CD14-positive monocyte (primary cell): ENCODE measurements at regions not wholly inside any gene's neighbourhood (a gene's known extent, or its start where the extent isn't known, plus 50 kb on each side); places are given as distances from the start of the nearest gene placed in this dataset.

Source experiments
- DNase-seq, 3 donors: peaks; one replicate each; pipeline ENCODE4 v3.0.0-alpha.2; 2011 to 2022
- H2AFZ ChIP-seq: 2 replicates; pipeline ENCODE4 v1.6.0; 2012; ENCODE audit warnings: mild to moderate bottlenecking, low read depth, low read length, inconsistent platforms; ENCODE audit not compliant: insufficient read depth, poor library complexity, severe bottlenecking
- H3K27ac ChIP-seq, 2 donors: 1 replicate in 1 of 2; 2 replicates in 1 of 2; pipeline ENCODE4 v1.5.1; 2012 to 2013; ENCODE audit warnings: low read length in 2 of 2, control low read depth in 1 of 2, inconsistent platforms in 1 of 2, low read depth in 1 of 2, mild to moderate bottlenecking in 1 of 2
- H3K27me3 ChIP-seq, 2 donors: one replicate each; pipeline versions ENCODE4 v1.6.0 to v1.6.1; 2011 to 2013; ENCODE audit warnings: low read length in 2 of 2; ENCODE audit not compliant: control insufficient read depth in 2 of 2, insufficient read depth in 2 of 2
- H3K36me3 ChIP-seq, 2 donors: replicated peaks in 1 of 2; 1 replicate in 1 of 2; 2 replicates in 1 of 2; pipeline versions ENCODE4 v1.5.1 to v1.6.1; 2012 to 2013; ENCODE audit warnings: low read length in 2 of 2, control low read depth in 1 of 2, inconsistent platforms in 1 of 2, mild to moderate bottlenecking in 1 of 2; ENCODE audit not compliant: insufficient read depth in 2 of 2, control insufficient read depth in 1 of 2
- H3K4me1 ChIP-seq, 2 donors: 1 replicate in 1 of 2; 2 replicates in 1 of 2; pipeline versions ENCODE4 v1.5.1 to v1.6.1; 2012 to 2013; ENCODE audit warnings: low read length in 2 of 2, control low read depth in 1 of 2, inconsistent platforms in 1 of 2, mild to moderate bottlenecking in 1 of 2, moderate library complexity in 1 of 2; ENCODE audit not compliant: insufficient read depth in 2 of 2, control insufficient read depth in 1 of 2
- H3K4me2 ChIP-seq: replicated peaks from 2 replicates; pipeline ENCODE3; 2012; ENCODE audit warnings: low read length, moderate library complexity, mild to moderate bottlenecking; ENCODE audit not compliant: poor library complexity, severe bottlenecking; ENCODE audit errors: extremely low read depth
- H3K4me3 ChIP-seq, 3 experiments: fragments of 200-600 bp in 1 of 3; sonication (generic) in 1 of 3; replicated peaks in 1 of 3; 1 replicate in 2 of 3; 2 replicates in 1 of 3; pipeline ENCODE4 v1.5.1; 2011 to 2013; ENCODE audit warnings: low read length in 3 of 3, mild to moderate bottlenecking in 3 of 3, control low read depth in 2 of 3, low read depth in 2 of 3, inconsistent platforms in 1 of 3, moderate library complexity in 1 of 3
- H3K79me2 ChIP-seq: 2 replicates; pipeline ENCODE4 v1.6.0; 2012; ENCODE audit warnings: mild to moderate bottlenecking, control low read depth, inconsistent platforms, low read length, moderate library complexity; ENCODE audit not compliant: insufficient read depth
- H3K9ac ChIP-seq: 2 replicates; pipeline ENCODE4 v1.6.0; 2017; ENCODE audit warnings: low read length, mild to moderate bottlenecking; ENCODE audit not compliant: insufficient read depth, poor library complexity, severe bottlenecking
- H3K9me3 ChIP-seq, 2 donors: replicated peaks in 1 of 2; 1 replicate in 1 of 2; 2 replicates in 1 of 2; pipeline versions ENCODE4 v1.5.1 to v1.6.1; 2012 to 2013; ENCODE audit warnings: low read length in 2 of 2, control low read depth in 1 of 2; ENCODE audit not compliant: control insufficient read depth in 1 of 2, insufficient read depth in 1 of 2
- H4K20me1 ChIP-seq: 2 replicates; pipeline ENCODE4 v1.6.0; 2012; ENCODE audit warnings: mild to moderate bottlenecking, low read length, control low read depth, moderate library complexity; ENCODE audit not compliant: insufficient read depth
- H3K27ac Mint-ChIP-seq, 7 donors: one replicate each; pipeline ENCODE4 v1.8.0; 2020; ENCODE audit warnings: mild to moderate bottlenecking in 7 of 7, mixed read lengths in 7 of 7, moderate library complexity in 6 of 7, inconsistent platforms in 2 of 7
- H3K27me3 Mint-ChIP-seq, 3 donors: one replicate each; pipeline ENCODE4 v1.8.0; 2021 to 2022; ENCODE audit warnings: low read depth in 3 of 3, mild to moderate bottlenecking in 3 of 3, mixed read lengths in 3 of 3, moderate library complexity in 3 of 3, inconsistent platforms in 1 of 3
- H3K36me3 Mint-ChIP-seq, 2 donors: one replicate each; pipeline ENCODE4 v1.8.0; 2020; ENCODE audit warnings: mixed read lengths in 2 of 2, inconsistent platforms in 1 of 2, mild to moderate bottlenecking in 1 of 2
- H3K4me1 Mint-ChIP-seq: one replicate; pipeline ENCODE4 v1.8.0; 2020; ENCODE audit warnings: mild to moderate bottlenecking, mixed read lengths
- H3K4me3 Mint-ChIP-seq, 2 donors: one replicate each; pipeline ENCODE4 v1.8.0; 2020; ENCODE audit warnings: mild to moderate bottlenecking in 2 of 2, mixed read lengths in 2 of 2, moderate library complexity in 1 of 2
- H3K9me3 Mint-ChIP-seq, 7 donors: one replicate each; pipeline ENCODE4 v1.8.0; 2020 to 2022; ENCODE audit warnings: mixed read lengths in 7 of 7, mild to moderate bottlenecking in 6 of 7, moderate library complexity in 6 of 7, inconsistent platforms in 2 of 7
- WGBS: methylation state at CpG from one replicate; pipeline ENCODE4 v1.1.5; 2013; ENCODE audit warnings: missing lambda C conversion rate; ENCODE audit not compliant: insufficient coverage; 5-methylcytosine and 5-hydroxymethylcytosine counted together
- intact Hi-C, 2 donors: fragments of 100-400 bp; cut with micrococcal nuclease; formaldehyde crosslinking; loops; one replicate each; pipeline versions ENCODE4 v1.15.0 to v1.15.1; 2023
- TF ChIP-seq, protein P1 (sequence below): fragments of 200-600 bp; IDR thresholded peaks from one replicate; pipeline ENCODE4 v1.8.0; 2022; ENCODE audit warnings: antibody characterized with exemption, mild to moderate bottlenecking

DNA sequence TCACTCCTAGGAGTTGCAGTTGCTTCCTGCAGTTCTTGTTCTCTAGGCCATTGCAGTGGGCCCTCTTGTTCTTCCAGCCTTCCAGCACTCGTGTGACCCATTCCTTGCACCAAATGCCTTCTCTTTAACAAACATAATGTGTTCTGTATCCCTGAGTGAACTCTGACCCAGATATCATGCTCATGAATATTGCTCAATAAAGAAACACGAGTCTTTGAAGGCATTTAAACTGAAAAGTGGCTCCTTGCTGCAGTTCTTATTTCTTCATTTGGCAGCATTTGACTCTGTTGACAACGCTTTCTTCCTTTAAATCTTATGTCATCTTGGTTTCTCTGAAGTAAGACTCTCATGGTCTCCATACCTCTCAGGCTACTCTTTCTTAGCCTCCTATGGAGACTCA is 100.7 kb upstream of the PDE4B start:
- no peak overlapping the region for H3K4me3 ChIP-seq
- H3K4me1 Mint-ChIP-seq, result peaks cover 3% of the 10 kb centered on the region
- no peaks in the 10 kb centered on the region for H3K79me2 ChIP-seq
- peak overlapping the region; percentile 8 for H2AFZ ChIP-seq
- no peak overlapping the region for H3K27ac Mint-ChIP-seq
- intact Hi-C loops, result no loop called here
- no peaks in the 10 kb centered on the region for H3K27me3 Mint-ChIP-seq
- no peaks in the 10 kb centered on the region for H3K9me3 ChIP-seq
- WGBS, result 21% methylated on average over 3 of the region's 3 CpGs
- H3K4me1 ChIP-seq, result peaks cover 22 to 24% of the 10 kb centered on the region in 2 donors
- H3K27ac ChIP-seq, result peak overlapping the region in 1 of 2 donors; percentile 17
- no peaks in the 10 kb centered on the region for H3K36me3 Mint-ChIP-seq
- H3K4me2 ChIP-seq, result no peak overlapping the region
- no peak for DNase-seq
- no peaks in the 10 kb centered on the region for H4K20me1 ChIP-seq
- TF ChIP-seq, protein P1, sequence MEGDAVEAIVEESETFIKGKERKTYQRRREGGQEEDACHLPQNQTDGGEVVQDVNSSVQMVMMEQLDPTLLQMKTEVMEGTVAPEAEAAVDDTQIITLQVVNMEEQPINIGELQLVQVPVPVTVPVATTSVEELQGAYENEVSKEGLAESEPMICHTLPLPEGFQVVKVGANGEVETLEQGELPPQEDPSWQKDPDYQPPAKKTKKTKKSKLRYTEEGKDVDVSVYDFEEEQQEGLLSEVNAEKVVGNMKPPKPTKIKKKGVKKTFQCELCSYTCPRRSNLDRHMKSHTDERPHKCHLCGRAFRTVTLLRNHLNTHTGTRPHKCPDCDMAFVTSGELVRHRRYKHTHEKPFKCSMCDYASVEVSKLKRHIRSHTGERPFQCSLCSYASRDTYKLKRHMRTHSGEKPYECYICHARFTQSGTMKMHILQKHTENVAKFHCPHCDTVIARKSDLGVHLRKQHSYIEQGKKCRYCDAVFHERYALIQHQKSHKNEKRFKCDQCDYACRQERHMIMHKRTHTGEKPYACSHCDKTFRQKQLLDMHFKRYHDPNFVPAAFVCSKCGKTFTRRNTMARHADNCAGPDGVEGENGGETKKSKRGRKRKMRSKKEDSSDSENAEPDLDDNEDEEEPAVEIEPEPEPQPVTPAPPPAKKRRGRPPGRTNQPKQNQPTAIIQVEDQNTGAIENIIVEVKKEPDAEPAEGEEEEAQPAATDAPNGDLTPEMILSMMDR, result no peak
- H3K27me3 ChIP-seq, result no peaks in the 10 kb centered on the region
- H3K9ac ChIP-seq, result no peak overlapping the region
- H3K4me3 Mint-ChIP-seq, result no peak overlapping the region
- no peaks in the 10 kb centered on the region for H3K36me3 ChIP-seq
- no peaks in the 10 kb centered on the region for H3K9me3 Mint-ChIP-seq

DNA sequence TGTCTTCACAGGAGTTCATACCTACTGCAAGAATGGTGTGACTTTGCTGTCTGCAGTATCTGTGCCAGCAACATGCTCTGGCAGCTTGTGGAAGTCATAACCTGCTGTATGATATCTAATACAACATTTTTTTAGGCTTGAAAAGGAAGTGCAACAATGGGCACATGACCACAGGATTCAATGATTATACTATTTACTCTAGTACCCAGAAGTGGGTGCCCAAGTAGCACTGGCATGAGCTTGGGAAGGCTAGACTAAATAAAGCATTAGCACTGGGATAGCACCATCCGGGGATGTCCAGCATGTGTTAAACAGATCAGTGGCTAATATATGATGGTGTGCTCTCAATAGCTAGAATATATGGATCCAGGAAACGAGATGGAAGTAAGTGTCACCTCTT is 98.6 kb upstream of the PDE4B start:
- Mint-ChIP-seq H3K27me3 (no peaks in the 10 kb centered on the region), H3K9me3 (no peaks in the 10 kb centered on the region), H3K27ac (no peak overlapping the region), H3K36me3 (no peaks in the 10 kb centered on the region), H3K4me3 (no peak overlapping the region), H3K4me1 (no peaks in the 10 kb centered on the region)
- intact Hi-C loops, result no loop called here
- no peaks in the 10 kb centered on the region for H3K9me3 ChIP-seq
- H3K36me3 ChIP-seq, result no peaks in the 10 kb centered on the region
- no peak for DNase-seq
- TF ChIP-seq, protein P1, result no peak
- H3K4me1 ChIP-seq, result peaks cover 22 to 24% of the 10 kb centered on the region in 2 donors
- H2AFZ ChIP-seq, result no peak overlapping the region
- H3K79me2 ChIP-seq, result no peaks in the 10 kb centered on the region
- H3K27me3 ChIP-seq, result no peaks in the 10 kb centered on the region
- no peak overlapping the region for H3K4me2 ChIP-seq
- WGBS, result no CpG with 5 or more reads among the region's 2 CpGs
- no peak overlapping the region for H3K4me3 ChIP-seq
- no peak overlapping the region for H3K27ac ChIP-seq
- H4K20me1 ChIP-seq, result no peaks in the 10 kb centered on the region
- no peak overlapping the region for H3K9ac ChIP-seq
